ENCODE measurements at regions not wholly inside any gene's neighbourhood (a gene's known extent, or its start where the extent isn't known, plus 50 kb on each side); places are given as distances from the start of the nearest gene placed in this dataset.

DNA sequence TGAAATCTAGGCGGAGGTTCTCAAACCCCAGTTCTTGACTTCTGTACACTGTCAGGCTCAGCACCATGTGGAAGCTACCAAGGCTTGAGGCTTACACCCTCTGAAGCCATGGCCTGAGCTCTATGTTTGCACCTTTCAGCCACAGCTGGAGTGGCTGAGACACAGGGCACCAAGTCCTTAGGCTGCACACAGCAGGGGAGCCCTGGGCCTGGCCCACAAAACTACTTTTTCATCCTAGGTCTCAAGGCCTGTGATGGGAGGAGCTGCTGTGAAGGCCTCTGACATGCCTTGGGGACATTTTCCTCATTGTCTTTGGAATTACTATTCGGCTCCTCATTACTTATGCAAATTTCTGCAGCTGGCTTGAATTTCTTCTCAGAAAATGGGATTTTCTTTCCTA, 503.2 kb upstream of the PCDH20 start (continued):
- no peak for TF ChIP-seq SMAD1 (IDR thresholded peaks at IDR 0.05; ENCODE audit: low read depth, partially characterized antibody)
- no peak for TF ChIP-seq POLR2AphosphoS5 (IDR thresholded peaks at IDR 0.05; ENCODE audit: low read length)
- no peak for TF ChIP-seq ZBED1 (IDR thresholded peaks at IDR 0.05; ENCODE audit: borderline replicate concordance)
- no peak for TF ChIP-seq CBFB (IDR thresholded peaks at IDR 0.05; ENCODE audit: low read depth)

DNA sequence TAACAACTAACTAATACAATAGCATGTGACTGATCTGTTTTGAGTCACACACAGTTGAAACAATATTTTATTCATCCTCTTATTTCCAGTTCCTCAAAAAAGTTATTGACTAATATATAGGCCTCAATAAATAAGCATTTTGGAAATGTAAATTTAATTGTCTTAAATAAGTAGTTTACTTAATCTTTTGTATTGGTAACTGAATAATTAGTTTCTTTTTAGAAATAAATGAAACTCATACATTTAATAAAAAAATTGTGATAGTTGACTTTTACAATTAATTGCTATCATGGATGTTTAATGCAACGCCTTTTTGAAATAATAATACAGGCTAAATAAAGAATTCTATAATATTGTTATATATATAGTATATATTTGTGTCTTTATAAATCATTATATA, 500.8 kb upstream of the PCDH20 start:
- Histone ChIP-seq H2AFZ (ENCODE audit: control insufficient read depth, low read depth, low read length) (no peak overlapping the region), H3K4me1 (ENCODE audit: control insufficient read depth, insufficient read depth, low read length) (no peaks in the 10 kb centered on the region), H3K9me3 (replicated peaks; ENCODE audit: control insufficient read depth, insufficient read depth, low read length) (no peaks in the 10 kb centered on the region), H3K27me3 (replicated peaks in 1 of 2; ENCODE audit: control insufficient read depth in 2 of 2, insufficient read depth in 2 of 2, low read length in 1 of 2) (no peaks in the 10 kb centered on the region), H4K20me1 (ENCODE audit: control insufficient read depth, insufficient read depth) (no peaks in the 10 kb centered on the region), H3K4me2 (ENCODE audit: control insufficient read depth, insufficient read depth) (no peak overlapping the region), H3K4me3 (no peak overlapping the region), H3K36me3 (ENCODE audit: control insufficient read depth in 2 of 2, insufficient read depth in 2 of 2, low read length in 1 of 2) (no peaks in the 10 kb centered on the region), H3K27ac (ENCODE audit: control insufficient read depth, insufficient read depth) (no peak overlapping the region), H3K79me2 (ENCODE audit: control insufficient read depth, insufficient read depth, low read length) (no peaks in the 10 kb centered on the region), H3K9ac (ENCODE audit: control insufficient read depth, insufficient read depth, low read length) (no peak overlapping the region)
- ChIA-PET SMC1A (ENCODE audit: uncharacterized antibody, unreplicated experiment) (no interaction called here), POLR2A (no interaction called here), CTCF (interaction anchor here (1.6 kb wide), 1 partner anchor 9 kb away, joined by 3 read pairs; no protein-coding TSS in a partner anchor), RAD21 (ENCODE audit: unreplicated experiment) (no interaction called here)
- DNase-seq (ENCODE audit: low read depth, low spot score) (no peak), ATAC-seq (no peak), FAIRE-seq (no peak)
- intact Hi-C loops (cut with micrococcal nuclease; ENCODE audit: unreplicated experiment) (no loop called here), in situ Hi-C loops (cut with MboI) (no loop called here)
- BruUV-seq (replicated peaks), result no TSS peak
- WGBS (ENCODE audit: insufficient coverage, insufficient replicate concordance, low lambda C conversion rate, missing lambda C conversion rate), result 4% methylated on average over 1 of the region's 1 CpG
- TF ChIP-seq SUPT20H (IDR thresholded peaks at IDR 0.05; ENCODE audit: borderline replicate concordance, control insufficient read depth, low read depth, low read length) (no peak), TCF3 (IDR thresholded peaks at IDR 0.05; ENCODE audit: borderline replicate concordance, insufficient read depth, low read depth, low read length) (no peak), ETV6 (conservative IDR thresholded peaks at IDR 0.05 in 1 of 2, IDR thresholded peaks at IDR 0.05 in 1 of 2; ENCODE audit: borderline replicate concordance in 1 of 2, low read depth in 1 of 2) (no peak), IKZF1 (conservative IDR thresholded peaks at IDR 0.05) (no peak), YY1 (IDR thresholded peaks at IDR 0.05; ENCODE audit: low read depth, low read length) (no peak), RAD21 (IDR thresholded peaks at IDR 0.05; ENCODE audit: insufficient read depth, low read depth, low read length) (no peak)
- TF ChIP-seq, protein P1, sequence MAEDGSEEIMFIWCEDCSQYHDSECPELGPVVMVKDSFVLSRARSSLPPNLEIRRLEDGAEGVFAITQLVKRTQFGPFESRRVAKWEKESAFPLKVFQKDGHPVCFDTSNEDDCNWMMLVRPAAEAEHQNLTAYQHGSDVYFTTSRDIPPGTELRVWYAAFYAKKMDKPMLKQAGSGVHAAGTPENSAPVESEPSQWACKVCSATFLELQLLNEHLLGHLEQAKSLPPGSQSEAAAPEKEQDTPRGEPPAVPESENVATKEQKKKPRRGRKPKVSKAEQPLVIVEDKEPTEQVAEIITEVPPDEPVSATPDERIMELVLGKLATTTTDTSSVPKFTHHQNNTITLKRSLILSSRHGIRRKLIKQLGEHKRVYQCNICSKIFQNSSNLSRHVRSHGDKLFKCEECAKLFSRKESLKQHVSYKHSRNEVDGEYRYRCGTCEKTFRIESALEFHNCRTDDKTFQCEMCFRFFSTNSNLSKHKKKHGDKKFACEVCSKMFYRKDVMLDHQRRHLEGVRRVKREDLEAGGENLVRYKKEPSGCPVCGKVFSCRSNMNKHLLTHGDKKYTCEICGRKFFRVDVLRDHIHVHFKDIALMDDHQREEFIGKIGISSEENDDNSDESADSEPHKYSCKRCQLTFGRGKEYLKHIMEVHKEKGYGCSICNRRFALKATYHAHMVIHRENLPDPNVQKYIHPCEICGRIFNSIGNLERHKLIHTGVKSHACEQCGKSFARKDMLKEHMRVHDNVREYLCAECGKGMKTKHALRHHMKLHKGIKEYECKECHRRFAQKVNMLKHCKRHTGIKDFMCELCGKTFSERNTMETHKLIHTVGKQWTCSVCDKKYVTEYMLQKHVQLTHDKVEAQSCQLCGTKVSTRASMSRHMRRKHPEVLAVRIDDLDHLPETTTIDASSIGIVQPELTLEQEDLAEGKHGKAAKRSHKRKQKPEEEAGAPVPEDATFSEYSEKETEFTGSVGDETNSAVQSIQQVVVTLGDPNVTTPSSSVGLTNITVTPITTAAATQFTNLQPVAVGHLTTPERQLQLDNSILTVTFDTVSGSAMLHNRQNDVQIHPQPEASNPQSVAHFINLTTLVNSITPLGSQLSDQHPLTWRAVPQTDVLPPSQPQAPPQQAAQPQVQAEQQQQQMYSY (CRISPR knock-in tag; IDR thresholded peaks at IDR 0.05), result no peak
